GM19035 (cell line): ENCODE measurements at regions not wholly inside any gene's neighbourhood (a gene's known extent, or its start where the extent isn't known, plus 50 kb on each side); places are given as distances from the start of the nearest gene placed in this dataset.
A peak's percentile ranks its signal among the peaks of the same experiment; 100 is the strongest.
"Not testable (repeated sequence)": the region's sequence is repeated elsewhere in the genome, so short reads cannot be mapped to it uniquely, and the experiment has no call there.

ENCODE experiments used
- ATAC-seq: cut with Tn5 transposase; IDR thresholded peaks from one replicate; pipeline ENCODE4 v1.9.1; 2021; ENCODE audit not compliant: unreplicated experiment

- peak; percentile 86 for ATAC-seq
Observed at GRCh38 chr6:165850434-165851019, 187.5 kb upstream of the PDE10A start.

GRCh38 chr6:165849534-165850430 is 186.7 kb upstream of the PDE10A start:
- ATAC-seq, result peak; percentile 13

GRCh38 chr6:165848086-165848426 is 185.0 kb upstream of the PDE10A start:
- ATAC-seq, result no peak

GRCh38 chr6:165847407-165848085 is 184.5 kb upstream of the PDE10A start:
- ATAC-seq, result no peak

- ATAC-seq, result no peak
Observed at GRCh38 chr6:165846123-165846966, 183.3 kb upstream of the PDE10A start.

- ATAC-seq, result no peak
Observed at GRCh38 chr6:165845493-165845892, 182.5 kb upstream of the PDE10A start.

GRCh38 chr6:165844801-165845364 is 181.8 kb upstream of the PDE10A start:
- no peak for ATAC-seq

- no peak for ATAC-seq
Observed at GRCh38 chr6:165844232-165844631, 181.2 kb upstream of the PDE10A start.

GRCh38 chr6:165843568-165844113 is 180.6 kb upstream of the PDE10A start:
- ATAC-seq, result no peak

GRCh38 chr6:165843121-165843520 is 180.1 kb upstream of the PDE10A start:
- ATAC-seq, result no peak

GRCh38 chr6:165842281-165842936 is 179.4 kb upstream of the PDE10A start:
- no peak for ATAC-seq

GRCh38 chr6:165841153-165841558 is 178.1 kb upstream of the PDE10A start:
- no peak for ATAC-seq

GRCh38 chr6:165837948-165838745 is 175.1 kb upstream of the PDE10A start:
- ATAC-seq, result no peak

GRCh38 chr6:165836648-165837047 is 173.6 kb upstream of the PDE10A start:
- ATAC-seq, result not testable (repeated sequence)

- no peak for ATAC-seq
Observed at GRCh38 chr6:165835410-165835851, 172.4 kb upstream of the PDE10A start.

GRCh38 chr6:165834613-165835259 is 171.7 kb upstream of the PDE10A start:
- no peak for ATAC-seq

GRCh38 chr6:165833355-165833754 is 170.3 kb upstream of the PDE10A start:
- ATAC-seq, result no peak

GRCh38 chr6:165831812-165832510 is 168.9 kb upstream of the PDE10A start:
- no peak for ATAC-seq
